NCI-H2029 (cell line): ENCODE measurements at regions not wholly inside any gene's neighbourhood (a gene's known extent, or its start where the extent isn't known, plus 50 kb on each side); places are given as distances from the start of the nearest gene placed in this dataset.

Source experiments
- DNase-seq: peaks from one replicate; lab custom pipeline; 2025; lab: John Stamatoyannopoulos, UW

GRCh38 chr9:99590840-99591239 lies 230.8 kb upstream of the NR4A3 start:
- no peak for DNase-seq

GRCh38 chr9:99591770-99592169 lies 229.9 kb upstream of the NR4A3 start:
- DNase-seq: no peak

DNA sequence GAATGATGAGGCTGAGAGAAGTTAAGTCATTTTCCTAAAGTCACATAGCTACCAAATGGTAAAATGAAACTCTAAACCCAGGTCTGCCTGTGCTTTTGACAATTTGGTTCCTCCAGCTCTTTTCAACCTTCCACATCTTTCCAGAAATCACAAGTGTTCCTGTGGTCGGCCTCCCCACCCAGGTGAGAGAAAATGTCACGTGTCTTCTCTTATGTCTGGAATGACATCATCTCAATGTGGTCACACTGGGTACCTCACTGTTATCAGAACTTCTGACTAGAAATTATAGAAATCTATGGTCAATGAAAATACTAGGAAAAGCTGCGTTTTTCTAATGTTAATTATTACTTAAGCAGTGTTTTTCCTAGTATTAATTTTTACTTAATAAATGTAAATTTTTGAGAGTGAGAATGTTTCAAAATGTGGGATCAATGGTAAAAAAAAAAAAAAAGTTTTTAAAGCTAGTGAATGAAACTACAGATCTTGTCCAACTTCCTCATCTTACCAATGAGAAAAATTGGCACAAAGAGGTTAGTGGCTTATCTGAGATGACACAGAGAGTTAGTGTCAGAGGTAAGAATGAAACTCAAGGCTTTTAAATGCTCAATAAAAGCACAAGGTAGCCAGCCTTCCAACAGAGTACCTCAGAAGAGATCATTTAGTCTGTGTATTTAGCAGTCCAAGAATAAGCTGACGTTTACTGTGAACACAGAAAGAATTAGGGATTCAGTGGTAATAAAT lies 228.7 kb upstream of the NR4A3 start:
- DNase-seq: no peak

DNA sequence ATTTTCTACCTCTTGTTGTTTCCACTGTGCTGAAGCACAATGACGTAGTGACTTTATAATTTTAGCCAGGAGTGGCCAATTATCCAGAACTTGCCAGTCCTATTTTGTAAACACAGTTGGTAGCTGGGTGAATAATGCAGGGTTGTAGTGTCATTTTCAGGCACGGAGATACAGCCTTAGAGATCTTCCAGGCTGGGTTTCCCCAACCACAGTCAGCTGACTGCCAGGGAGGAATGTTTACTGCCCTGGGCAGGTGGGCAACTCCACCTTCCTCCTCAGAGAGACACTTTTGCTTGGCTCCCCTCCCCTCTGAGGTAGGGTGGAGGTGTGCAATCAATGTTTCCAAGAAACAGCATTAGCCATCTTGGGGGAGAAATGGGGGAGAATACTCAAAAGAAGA lies 228.1 kb upstream of the NR4A3 start:
- peak; percentile 47 for DNase-seq

GRCh38 chr9:99594056-99594780 lies 227.5 kb upstream of the NR4A3 start:
- DNase-seq: no peak

DNA sequence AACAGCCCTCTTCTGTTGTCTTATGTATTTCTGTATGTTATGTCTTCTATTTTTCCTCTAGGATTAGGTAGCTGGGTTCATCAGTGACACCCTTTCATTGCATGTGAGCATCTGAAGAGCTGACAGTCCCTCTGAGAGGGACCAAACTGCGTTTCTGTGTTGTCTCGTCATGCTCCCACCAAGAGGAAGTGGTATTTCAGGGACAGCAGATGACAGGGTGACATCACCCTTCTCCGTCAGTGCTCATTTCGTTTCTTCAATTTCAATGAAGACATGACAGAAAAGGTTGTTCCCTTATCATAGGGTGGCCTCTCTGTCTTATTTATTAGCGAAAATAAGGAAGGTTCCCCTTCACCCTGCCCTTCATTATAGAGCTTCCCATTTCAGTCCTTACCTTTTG lies 225.9 kb upstream of the NR4A3 start:
- DNase-seq: no peak

- DNase-seq: no peak
Observed at GRCh38 chr9:99601571-99602111, 220.0 kb upstream of the NR4A3 start.

GRCh38 chr9:99602854-99603253 lies 218.8 kb upstream of the NR4A3 start:
- no peak for DNase-seq

- DNase-seq: no peak
Observed at GRCh38 chr9:99605016-99605743, 216.5 kb upstream of the NR4A3 start.

GRCh38 chr9:99606296-99606695 lies 215.4 kb upstream of the NR4A3 start:
- no peak for DNase-seq

DNA sequence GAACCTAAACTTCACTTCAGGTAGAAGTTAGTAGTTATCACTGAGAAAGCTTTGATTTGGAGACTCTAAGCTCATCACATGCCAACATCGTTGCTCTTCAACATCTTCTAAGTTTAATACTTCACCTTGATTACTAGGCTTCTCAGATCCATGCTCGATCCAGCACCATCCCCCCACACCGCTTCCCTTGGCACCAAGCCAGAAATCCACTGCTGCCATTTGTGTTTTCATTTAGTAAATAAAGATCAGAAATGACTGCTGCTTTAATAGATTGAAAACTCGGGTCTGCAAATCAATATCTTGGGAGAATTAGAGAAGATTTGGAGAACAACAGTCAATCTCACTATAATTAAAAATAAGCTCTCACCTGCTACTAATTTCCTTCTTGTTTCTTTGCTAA lies 214.7 kb upstream of the NR4A3 start:
- DNase-seq: no peak

GRCh38 chr9:99607842-99608448 lies 213.7 kb upstream of the NR4A3 start:
- DNase-seq: no peak

- no peak for DNase-seq
Observed at GRCh38 chr9:99614341-99614740, 207.3 kb upstream of the NR4A3 start.

GRCh38 chr9:99621040-99621439 lies 200.6 kb upstream of the NR4A3 start:
- DNase-seq: no peak

- no peak for DNase-seq
Observed at GRCh38 chr9:99622679-99623078, 199.0 kb upstream of the NR4A3 start.

GRCh38 chr9:99623780-99624364 lies 197.8 kb upstream of the NR4A3 start:
- no peak for DNase-seq

GRCh38 chr9:99624499-99625233 lies 197.0 kb upstream of the NR4A3 start:
- DNase-seq: no peak

- DNase-seq: no peak
Observed at GRCh38 chr9:99626426-99626825, 195.3 kb upstream of the NR4A3 start.

DNA sequence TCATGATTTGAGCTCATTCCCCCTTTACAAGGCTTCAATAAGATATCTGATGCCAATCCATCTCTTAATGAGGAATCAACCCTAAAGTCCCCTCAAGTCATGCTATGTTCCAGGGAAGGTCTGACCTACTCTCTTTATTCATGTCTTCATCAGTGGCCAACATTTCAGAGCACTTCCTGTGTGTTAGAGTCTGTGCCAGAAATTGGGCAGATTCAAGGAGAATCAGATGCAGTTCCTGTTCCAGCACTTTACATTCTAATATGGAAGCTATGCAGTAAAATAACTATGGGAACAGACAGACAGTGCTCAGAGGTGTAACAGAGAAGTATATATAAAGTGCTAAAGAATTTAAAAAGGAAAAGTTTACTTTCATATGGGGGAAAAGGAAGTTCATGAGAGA lies 193.4 kb upstream of the NR4A3 start:
- no peak for DNase-seq

DNA sequence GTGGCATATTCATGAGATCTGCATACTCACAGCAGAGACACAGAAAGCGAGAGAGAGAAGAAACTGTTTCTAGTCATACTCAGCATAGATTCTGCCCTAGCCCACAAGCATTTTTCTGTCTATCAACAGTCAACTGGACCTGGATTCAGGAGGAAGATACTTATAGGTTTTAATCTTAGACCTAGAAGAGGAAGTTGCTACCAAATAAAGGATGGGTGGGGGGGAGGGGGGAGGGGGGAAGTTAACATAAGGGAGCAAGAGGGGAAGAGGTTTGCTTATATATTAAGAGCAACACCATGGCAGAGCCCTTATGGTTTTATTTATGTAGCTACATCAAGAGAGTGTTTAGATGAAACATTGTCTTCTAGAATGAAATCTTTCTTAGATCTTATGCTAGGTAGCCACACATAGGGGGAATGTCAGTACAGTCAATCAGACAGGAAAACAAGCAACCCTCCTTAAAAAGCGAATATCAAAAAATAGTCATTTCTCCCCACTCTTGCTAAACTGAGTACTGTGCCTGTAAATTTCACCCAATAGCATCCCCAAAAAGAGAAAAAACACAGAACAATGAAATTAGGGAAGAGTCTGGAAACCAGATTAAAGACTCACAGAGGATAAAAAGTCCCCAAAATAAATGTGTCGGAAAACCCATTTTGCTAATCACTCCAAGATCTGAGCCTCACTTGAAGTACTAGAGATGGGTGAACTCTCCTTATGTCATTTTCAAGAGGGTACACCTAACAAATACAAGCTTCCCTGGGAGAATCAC lies 192.7 kb upstream of the NR4A3 start:
- DNase-seq: no peak
